ENCODE measurements at regions not wholly inside any gene's neighbourhood (a gene's known extent, or its start where the extent isn't known, plus 50 kb on each side); places are given as distances from the start of the nearest gene placed in this dataset.

- TF ChIP-seq, protein P1, sequence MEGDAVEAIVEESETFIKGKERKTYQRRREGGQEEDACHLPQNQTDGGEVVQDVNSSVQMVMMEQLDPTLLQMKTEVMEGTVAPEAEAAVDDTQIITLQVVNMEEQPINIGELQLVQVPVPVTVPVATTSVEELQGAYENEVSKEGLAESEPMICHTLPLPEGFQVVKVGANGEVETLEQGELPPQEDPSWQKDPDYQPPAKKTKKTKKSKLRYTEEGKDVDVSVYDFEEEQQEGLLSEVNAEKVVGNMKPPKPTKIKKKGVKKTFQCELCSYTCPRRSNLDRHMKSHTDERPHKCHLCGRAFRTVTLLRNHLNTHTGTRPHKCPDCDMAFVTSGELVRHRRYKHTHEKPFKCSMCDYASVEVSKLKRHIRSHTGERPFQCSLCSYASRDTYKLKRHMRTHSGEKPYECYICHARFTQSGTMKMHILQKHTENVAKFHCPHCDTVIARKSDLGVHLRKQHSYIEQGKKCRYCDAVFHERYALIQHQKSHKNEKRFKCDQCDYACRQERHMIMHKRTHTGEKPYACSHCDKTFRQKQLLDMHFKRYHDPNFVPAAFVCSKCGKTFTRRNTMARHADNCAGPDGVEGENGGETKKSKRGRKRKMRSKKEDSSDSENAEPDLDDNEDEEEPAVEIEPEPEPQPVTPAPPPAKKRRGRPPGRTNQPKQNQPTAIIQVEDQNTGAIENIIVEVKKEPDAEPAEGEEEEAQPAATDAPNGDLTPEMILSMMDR (IDR thresholded peaks at IDR 0.05; ENCODE audit: low read depth, low read length): no peak
- no peak for TF ChIP-seq EZH2phosphoT487 (IDR thresholded peaks at IDR 0.05; ENCODE audit: low read depth)
Measured at GRCh38 chr15:72980661-72981060, 71.6 kb upstream of the NEO1 start.
